Cardiac septum (tissue), 1 donor: ENCODE measurements at regions not wholly inside any gene's neighbourhood (a gene's known extent, or its start where the extent isn't known, plus 50 kb on each side); places are given as distances from the start of the nearest gene placed in this dataset.

Experiments used
- DNase-seq: peaks from one replicate; pipeline ENCODE4 v3.0.0-alpha.2; 2020; ENCODE audit warnings: low spot score
- intact Hi-C: fragments of 100-400 bp; cut with DNase I; formaldehyde crosslinking; loops from one replicate; pipeline ENCODE4 v1.14.0; 2022
- donor health status: DM: no; HTN: no; CAD: no.

DNA sequence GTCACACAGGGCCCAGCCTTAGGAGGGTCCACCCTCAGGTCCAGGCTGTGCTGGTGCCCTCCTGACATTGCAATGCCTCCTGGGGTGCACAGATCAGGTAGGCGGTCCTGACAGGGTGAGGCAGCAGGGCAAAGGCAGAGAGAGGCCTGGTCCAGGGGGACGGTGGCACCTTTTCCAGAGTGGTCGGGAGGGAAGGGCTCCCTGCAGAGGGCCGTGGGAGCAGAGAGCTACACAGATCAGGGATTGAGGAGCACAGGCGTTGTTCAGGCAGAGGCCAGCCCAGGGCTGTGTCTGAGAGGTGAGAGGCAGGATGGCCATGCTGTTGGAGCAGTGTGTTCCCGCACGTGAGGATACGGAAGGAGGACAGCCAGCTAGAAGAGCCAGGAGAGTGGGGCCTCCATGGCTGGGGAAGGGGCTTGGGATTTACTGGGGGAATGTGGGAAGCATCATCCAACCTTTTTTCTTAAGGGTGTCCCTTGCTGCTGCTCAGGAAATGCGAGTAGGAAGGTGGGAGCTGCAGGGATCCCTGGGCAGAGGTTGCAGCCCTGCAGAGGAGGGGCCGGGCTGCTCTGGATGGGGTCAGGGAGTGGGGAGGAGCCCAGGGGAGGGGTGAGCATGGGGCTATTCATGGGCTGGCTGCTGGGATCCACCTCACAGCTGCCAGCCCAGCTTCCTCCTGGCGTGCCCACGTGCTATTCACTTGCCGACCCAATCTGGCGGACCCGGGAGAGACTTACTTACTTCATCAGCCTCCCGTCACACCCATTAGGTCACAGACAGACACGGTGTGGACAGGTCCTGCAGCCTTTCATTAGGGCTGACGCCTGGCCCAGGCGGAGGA is 1516.4 kb downstream of the TBC1D22A start:
- intact Hi-C loops: no loop called here
- DNase-seq: no peak

DNA sequence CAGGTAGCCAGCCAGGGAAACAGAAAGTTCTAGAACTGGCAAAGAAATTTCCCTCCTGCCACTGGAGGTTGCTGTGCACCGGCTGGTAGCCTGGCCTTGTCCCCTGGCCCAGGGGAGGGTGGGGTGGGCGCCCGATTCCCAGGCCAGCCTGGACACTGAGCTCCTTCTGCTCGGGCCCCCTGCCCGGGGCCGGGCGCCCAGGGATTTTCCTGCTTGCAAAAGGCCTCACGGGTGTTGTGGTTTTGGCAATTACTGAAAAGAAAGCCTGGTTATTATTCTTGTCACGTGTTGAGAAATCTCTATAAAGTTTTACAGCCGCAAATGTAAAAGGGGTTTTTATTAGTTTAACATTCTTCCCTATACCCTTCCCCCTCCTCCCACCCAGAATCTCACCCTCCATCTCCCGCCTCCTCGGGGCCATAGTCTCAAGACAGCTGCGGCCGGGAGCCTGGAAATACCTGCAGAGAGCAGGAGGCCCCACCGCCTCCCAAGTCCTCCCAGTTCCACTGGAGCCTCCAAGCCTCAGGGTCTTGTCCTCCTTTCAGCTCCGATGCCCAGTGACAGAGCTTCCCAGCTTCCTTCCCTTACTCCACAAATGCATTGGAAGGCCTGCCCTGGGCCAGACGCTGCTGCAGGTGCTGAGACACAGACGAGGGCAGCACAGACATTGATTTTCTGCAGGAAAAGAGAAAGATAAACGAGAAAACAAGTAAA is 1515.6 kb downstream of the TBC1D22A start:
- intact Hi-C loops: no loop called here
- DNase-seq: no peak

DNA sequence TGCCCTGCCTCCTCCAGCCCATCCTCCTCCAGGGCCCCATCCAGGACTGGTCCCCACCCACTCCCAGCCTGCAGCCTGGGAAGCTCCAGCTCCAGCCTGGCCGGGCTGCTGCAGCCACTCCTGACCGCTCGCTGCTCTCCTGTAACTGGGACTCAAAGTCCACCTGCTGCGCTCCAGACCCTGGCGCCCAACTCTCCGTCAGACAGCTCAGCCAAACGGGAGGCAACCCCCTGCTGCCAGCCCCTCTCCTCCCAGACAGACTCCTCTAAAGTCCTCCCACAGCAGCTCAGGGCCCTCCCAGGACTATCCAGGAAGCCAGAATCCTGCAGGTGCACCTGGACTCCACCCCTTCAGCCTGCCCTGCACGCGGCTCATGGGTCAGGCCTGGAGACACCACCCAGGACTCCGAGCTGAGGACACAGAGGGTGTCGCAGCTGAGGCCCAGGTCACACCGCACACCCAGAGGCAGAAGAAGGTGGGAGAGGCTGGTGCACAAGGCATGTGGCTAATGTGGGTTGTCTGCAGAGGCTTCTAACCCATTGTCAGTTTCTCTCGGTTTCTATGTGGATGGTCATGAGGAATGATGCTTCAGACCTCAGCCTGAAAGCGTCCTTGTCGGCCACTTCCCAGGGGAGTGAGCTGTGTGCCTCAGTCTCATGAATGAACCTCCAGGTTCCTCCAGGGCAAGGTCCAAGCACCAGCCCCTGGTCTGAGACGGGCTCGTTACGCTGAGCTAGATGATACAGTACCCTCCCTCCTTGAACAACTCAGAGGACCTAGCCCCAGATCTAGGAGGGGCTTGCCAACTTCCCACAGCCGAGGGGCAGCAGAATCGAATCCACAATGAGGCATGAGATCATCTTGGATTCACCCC is 1514.8 kb downstream of the TBC1D22A start:
- intact Hi-C loops: no loop called here
- no peak for DNase-seq

DNA sequence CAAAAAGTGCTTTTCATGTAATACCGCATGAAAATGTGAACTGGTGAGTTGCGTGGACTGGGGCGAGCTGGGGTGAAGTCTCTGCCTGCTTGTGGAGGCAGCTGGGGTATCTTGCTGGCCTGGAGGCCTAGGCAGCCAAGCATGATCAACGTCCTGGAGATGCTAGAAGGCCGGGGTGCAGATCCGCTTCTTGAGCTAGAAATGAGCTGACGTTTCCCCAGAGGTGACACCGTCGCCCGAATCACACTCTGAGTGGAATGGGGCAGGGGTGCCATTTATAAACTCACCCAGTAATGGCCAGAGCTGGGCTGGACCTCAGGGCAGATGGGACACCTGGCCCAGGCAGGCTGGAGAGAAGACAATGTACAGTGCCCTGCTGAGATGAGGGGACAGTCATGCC is 1513.0 kb downstream of the TBC1D22A start:
- intact Hi-C loops: no loop called here
- DNase-seq: no peak

DNA sequence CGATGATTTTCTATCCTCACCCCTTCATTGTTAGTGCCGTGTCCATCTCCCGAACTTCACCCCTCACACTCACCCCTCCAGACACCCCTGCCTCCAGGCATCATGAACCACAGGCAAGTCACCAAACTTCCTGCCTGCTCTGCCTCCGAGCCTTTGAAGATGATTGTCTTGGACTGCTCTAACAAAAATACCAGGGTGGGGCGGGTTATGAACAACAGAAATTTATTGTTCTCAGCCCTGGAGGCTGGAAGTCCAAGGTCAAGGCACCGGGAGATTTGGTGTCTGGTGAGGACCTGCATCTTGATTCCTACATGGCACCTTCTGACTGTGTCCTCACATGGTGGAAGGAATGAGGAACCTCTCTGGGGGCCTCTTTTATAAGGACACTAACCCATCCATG is 1508.3 kb downstream of the TBC1D22A start:
- intact Hi-C loops: no loop called here
- no peak for DNase-seq

DNA sequence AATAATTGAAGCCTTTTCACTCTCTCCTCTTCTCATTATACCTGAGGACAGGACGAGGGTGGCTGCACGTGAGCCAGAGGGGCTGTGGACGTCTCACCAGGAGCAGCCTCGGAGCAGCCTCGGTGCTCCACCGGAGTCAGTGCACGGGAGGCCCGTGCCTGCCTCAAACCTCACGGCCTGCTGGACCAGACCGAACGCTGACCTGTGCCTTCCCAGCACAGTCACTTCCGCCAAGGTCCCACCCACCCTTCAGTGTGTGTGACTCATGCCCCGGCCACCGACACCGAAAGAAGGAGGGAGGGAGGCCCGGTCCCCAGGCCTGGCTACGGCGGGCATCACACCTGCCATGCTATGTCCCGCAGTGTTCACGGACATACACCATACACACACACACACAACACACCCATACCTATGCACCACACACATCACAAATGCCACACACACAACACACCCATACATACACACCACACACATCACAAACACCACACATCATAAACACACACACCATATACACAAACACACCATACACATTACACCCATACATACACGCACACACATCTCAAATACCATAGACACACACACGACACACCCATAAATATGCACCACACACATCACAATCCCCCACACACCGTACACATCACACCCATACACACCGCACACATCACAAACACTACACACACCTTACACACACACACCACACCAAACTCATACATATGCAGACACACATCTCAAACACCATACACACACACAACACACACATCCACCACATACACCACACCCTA is 1506.5 kb downstream of the TBC1D22A start:
- DNase-seq: no peak
- intact Hi-C loops: no loop called here

DNA sequence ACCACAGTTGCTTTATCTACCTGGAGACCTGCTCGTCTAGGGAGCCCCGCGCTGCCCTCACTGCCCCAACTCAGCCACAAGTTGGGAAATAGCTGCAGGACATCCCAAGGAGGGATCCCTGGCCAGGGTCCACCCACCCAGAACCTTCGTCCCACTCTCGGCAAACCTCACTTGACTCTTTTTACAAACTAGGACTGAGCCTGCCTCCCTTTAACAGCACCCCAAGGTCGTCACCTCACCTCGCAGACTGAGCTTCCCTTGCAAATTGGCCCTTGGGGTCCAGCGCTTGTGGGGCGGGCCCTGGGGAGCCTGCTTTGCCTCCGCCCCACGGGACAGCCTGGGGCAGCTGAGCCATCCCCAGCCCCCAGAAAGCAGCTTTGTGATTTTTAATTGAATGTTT is 1505.8 kb downstream of the TBC1D22A start:
- intact Hi-C loops: no loop called here

DNA sequence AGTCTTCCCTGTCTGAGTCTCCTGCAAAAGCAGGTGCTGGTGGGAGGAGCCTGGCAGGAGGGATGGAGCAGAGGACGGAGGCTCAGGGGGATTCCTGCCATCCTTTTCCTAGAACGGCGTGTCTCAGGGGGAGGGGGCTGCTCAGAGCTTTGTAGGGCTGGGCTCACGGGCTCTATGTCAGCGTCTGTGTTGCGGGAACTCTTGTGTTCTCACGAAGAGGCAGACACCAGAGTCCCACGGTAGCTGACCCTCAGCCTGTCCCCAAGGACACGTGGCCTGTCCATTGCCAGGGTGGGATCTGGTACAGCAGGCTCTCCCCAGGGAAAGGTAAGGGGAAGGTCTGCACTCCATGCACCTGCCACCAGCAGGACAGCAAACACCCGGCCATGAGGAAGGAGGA is 1505.2 kb downstream of the TBC1D22A start:
- intact Hi-C loops: no loop called here

More for the DNA sequence above, 1505.8 kb downstream of the TBC1D22A start:
- no peak for DNase-seq

DNA sequence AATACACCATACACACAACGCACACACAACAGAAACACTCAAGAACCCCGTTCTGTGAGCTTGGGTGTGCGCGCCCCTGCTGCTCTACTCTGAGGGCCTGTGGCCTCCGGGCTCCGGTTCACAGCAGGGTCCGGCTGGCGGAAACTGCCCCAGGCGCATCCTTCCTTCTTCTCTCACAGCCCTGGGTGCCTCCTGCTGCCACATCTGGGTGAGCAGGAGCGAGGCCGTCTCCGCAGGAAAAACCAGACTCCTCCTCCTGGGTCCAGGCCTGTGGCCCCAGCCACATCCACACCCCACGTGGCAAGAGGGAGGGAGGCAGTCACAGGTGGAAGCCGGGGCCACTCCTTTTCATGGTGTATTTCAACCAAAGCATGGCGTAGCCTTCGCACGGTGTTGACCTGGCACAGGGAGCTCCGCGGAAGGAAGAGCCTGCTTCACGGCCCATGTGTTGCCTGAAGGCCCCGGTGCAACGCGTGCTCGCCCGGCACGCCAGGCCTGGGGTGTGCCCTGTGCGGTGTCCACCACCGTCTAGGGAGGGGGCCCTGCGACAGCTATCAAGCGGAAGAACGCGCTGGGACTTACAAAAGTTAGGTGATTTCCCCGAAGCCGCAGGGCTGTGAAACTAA is 1502.7 kb downstream of the TBC1D22A start:
- DNase-seq: peak; percentile 17
- intact Hi-C loops: no loop called here

More for the DNA sequence above, 1505.2 kb downstream of the TBC1D22A start:
- no peak for DNase-seq

DNA sequence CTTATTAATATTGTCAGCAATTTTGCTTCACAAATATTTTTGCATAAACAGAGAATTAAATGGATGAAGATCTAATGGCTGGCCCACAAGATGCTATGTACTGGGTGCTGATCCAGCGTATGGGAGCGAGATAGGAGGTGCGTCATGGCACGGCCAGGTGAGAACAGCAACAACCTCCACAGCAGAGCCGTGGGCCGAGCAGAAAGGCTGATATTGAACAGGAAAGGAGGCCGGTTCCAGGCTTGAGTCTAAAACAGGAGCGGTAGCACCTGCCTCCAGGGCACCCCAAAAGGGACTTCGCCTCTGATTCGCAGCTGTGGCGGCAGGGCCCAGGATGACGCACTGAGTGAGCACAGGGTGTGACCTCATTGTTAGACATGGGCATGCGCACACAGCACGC is 1502.1 kb downstream of the TBC1D22A start:
- intact Hi-C loops: no loop called here

DNA sequence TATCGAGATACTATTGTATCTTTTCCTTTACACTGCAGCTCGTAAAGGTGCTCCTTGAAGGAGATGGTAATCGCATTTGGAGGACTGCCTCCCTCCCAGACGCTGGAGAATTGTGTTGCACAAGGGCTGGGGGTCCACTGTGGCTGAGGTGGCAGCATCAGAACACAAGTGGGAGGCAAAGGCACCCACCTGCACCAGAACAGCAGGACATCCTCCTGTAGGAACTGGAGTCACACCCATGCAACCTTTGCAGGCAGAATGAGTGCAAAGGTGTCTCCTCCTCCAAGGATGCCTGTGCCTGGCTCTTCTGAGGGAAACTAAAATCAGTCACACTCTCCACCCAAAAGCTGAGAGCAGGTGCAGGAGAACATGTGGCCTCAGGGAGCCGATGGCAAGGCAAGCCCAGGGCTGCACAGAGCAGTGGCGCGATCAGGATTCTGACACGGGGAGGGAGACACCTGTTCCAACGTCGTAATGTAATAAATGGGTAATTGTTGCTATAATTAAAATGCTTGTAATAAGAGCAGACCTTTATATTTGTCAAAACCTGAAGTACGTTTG is 1501.4 kb downstream of the TBC1D22A start:
- no peak for DNase-seq
- intact Hi-C loops: no loop called here

More for the DNA sequence above, 1502.1 kb downstream of the TBC1D22A start:
- peak; percentile 72 for DNase-seq

DNA sequence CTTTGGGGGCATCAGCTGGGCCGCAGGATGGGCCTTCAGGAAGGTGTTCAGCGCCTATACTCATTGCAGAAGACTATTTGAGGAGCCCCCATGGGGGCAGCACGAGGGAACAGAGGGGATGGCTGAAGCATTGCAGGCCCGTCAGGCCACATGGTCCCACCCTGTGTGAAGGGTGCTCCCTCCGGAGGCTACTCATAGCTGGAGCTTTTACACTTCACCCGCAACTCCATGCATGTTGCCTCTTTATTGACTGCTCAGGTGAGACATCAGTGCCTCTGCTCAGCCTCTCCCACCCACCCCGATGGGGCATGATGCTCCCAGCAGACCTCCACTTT is 1500.9 kb downstream of the TBC1D22A start:
- DNase-seq: peak; percentile 12
- intact Hi-C loops: no loop called here

DNA sequence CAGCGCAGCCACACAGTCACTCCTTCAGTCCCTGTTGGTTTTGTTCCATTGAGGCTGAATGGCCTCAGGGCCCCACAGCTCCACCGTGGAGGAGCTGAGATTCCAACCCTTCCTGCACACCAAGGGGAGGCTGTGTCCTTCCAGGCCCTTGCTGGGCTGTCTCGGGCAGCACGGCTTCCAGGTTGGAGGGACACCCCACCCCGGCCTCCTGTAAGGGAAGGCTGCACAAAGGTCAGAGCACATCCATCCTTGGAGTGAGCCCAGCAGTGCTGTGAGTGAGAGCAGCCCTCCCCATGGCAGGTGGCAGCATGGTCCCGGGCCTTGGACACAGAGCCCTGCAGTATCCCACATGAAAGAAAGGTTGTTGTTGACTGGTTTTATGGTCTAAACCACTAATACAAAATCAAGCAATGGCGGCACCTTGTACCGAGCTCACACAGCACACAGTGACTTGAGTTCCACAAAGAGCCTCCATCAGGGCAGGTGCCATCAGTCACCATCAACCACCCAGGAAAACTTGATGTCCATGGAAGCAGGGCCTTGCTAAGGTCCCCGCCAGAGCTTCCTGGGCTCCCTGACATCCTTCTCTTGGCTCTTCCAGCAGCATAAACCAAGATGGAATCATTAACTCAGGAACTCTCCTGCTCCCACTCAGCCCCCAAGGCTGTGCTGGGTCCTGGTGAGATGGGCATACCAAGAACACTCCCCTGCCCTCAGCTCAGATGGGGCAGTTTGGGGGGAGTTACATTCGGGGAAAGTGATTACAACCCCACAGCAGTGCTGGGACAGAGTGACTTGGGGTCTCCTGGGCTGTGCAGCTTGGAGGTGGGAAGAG is 1500.4 kb downstream of the TBC1D22A start:
- DNase-seq: peak; percentile 63
- intact Hi-C loops: no loop called here

DNA sequence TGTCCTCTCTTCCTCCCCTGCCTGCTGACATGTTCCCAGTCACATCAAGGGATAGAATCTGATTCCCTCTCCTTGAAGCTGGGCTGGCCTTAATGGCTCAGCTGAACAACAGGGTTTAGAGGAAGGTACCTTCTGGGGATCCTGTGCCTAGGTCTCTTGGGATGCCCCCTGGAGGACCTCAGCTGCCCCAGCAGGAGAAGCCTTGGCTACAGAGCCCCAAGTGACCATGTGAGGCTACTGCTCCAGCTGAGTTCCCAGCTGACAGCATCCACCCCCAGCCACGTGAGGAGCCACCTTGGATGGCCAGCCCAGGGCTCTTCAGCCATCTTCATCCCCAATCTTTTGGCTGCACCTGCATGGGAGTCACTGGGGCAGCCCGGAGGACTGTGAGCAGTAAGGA is 1499.3 kb downstream of the TBC1D22A start:
- DNase-seq: peak; percentile 38
- intact Hi-C loops: no loop called here

DNA sequence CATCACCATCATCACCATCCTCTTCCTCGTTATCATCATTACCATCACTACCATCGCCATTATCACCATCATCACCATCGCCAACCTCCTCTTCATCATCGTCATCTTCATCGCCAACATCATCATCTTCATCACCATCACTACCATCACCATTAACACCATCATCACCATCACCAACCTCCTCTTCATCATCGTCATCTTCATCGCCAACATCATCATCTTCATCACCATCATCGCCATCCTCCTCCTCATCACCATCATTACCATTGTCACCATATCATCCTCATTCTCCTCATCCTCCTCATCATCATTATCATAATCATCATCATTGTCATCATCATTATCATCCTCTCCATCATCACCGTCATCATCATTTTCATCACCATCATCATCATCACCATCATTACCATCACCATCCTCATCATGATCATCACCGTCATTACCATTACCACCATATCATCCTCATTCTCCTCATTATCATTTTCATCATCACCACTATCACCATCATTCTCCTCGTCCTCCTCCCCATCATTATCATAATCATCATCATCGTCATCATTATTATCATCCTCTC is 1498.7 kb downstream of the TBC1D22A start:
- no peak for DNase-seq
- intact Hi-C loops: no loop called here

DNA sequence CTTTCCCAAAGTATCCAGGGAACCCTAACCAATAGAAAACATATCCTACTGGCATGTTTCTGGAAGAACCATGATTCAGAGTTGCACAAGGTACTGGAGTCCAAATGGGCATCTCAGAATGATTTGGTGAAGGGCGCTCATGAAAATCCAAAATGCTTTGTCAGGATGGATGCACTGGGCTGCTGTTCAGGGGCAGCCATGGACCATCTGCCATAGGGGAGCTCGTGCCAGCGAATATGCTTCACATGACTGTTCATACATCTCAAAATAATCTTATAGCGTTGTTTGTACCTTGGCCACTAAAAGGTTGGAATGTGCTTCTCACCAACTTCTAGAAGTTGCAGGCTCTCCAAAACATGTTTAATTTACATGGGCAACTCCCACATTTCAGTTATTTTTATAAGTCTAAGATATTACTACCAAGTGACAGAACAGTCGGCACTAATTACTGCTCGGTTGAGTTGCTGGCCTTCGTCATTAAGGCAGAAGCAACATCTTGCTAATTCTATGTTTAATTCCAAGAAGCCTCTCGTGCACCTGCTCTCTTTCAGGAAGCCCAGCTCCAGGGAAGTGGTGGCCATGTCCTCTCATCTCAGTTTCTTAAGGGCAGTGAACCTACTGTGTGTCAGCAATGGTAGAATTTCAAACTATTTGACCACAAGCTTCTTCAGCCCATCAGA is 1497.7 kb downstream of the TBC1D22A start:
- peak; percentile 43 for DNase-seq
- intact Hi-C loops: no loop called here

DNA sequence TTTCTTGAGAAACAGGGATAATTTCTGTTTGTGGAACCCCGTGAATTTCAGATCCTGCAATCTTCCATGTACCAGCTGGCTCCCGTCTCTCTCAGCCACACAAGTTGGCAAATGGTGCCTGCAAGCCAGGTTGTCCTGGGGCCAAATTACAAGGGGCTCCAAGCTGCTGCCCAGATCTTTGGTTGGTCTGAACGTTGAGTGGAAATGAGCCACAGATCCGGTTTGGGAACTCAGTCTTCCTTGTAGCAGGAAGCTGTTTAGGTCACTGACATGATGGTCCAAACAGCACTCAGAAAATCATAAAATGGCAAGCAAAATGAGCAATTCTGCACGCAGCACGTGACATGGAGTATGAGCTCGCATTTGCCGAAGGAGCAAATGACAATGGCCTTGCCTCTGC is 1496.4 kb downstream of the TBC1D22A start:
- peak; percentile 55 for DNase-seq
- intact Hi-C loops: no loop called here
